H1 (cell line): ENCODE measurements at regions not wholly inside any gene's neighbourhood (a gene's known extent, or its start where the extent isn't known, plus 50 kb on each side); places are given as distances from the start of the nearest gene placed in this dataset.

ENCODE experiments used
- CTCF ChIA-PET: fragments of 300-600 bp; sonication (Branson Sonifier 250); formaldehyde crosslinking; loops from one replicate; lab custom pipeline; 2021; ENCODE audit not compliant: partially characterized antibody; lab: Charles Lee
- POLR2A ChIA-PET: fragments of 300-600 bp; sonication (Branson Sonifier 250); formaldehyde crosslinking; loops from one replicate; lab custom pipeline; 2021; ENCODE audit warnings: inconsistent platforms; ENCODE audit not compliant: partially characterized antibody; lab: Charles Lee
- DNase-seq, 2 experiments: peaks; one replicate each; pipeline versions ENCODE4 v3.0.0 to v3.0.0-alpha.2; 2010 to 2022; ENCODE audit warnings: low spot score in 2 of 2, low read depth in 1 of 2, mixed read lengths in 1 of 2
- FAIRE-seq: peaks from 2 replicates; lab custom pipeline; 2011; peaks lifted over from hg19 to GRCh38; lab: Jason Lieb, UNC
- H2AFZ ChIP-seq: 2 replicates; pipeline ENCODE4 v1.8.1; 2012; ENCODE audit warnings: low read length, inconsistent platforms
- H2AK5ac ChIP-seq: 2 replicates; pipeline ENCODE4 v1.6.1; 2013; ENCODE audit warnings: low read depth, low read length
- H2BK120ac ChIP-seq: replicated peaks from 2 replicates; pipeline ENCODE3; 2013; ENCODE audit warnings: low read depth, low read length, inconsistent platforms
- H2BK12ac ChIP-seq: 2 replicates; pipeline ENCODE4 v1.6.1; 2013; ENCODE audit warnings: low read depth, low read length
- H2BK15ac ChIP-seq: 2 replicates; pipeline ENCODE4 v1.6.1; 2013; ENCODE audit warnings: low read length
- H2BK20ac ChIP-seq: 2 replicates; pipeline ENCODE4 v1.6.1; 2013; ENCODE audit warnings: low read length
- H2BK5ac ChIP-seq: 2 replicates; pipeline ENCODE4 v1.6.1; 2013; ENCODE audit warnings: low read depth, low read length
- H3K14ac ChIP-seq: 2 replicates; pipeline ENCODE4 v1.6.1; 2013; ENCODE audit warnings: inconsistent platforms; ENCODE audit not compliant: insufficient read length
- H3K18ac ChIP-seq: 2 replicates; pipeline ENCODE4 v1.6.1; 2013; ENCODE audit warnings: low read length; ENCODE audit errors: extremely low read depth
- H3K23ac ChIP-seq: 2 replicates; pipeline ENCODE4 v1.6.1; 2013; ENCODE audit warnings: inconsistent platforms; ENCODE audit not compliant: insufficient read length
- H3K23me2 ChIP-seq: 2 replicates; pipeline ENCODE4 v1.6.1; 2013; ENCODE audit warnings: low read depth, low read length
- H3K27ac ChIP-seq: 2 replicates; pipeline ENCODE4 v1.6.1; 2011; ENCODE audit warnings: low read depth, low read length, inconsistent platforms
- H3K27me3 ChIP-seq, 4 experiments: replicated peaks in 1 of 4; 1 replicate in 1 of 4; 2 replicates in 3 of 4; pipeline versions ENCODE4 v1.6.1 to v1.8.1; 2011 to 2013; ENCODE audit warnings: low read length in 3 of 4, mild to moderate bottlenecking in 3 of 4, inconsistent platforms in 2 of 4, mixed read lengths in 2 of 4, moderate library complexity in 1 of 4; ENCODE audit not compliant: control insufficient read depth in 3 of 4, insufficient read depth in 3 of 4; ENCODE audit errors: extremely low read depth in 1 of 4
- H3K36me3 ChIP-seq, 4 experiments: 2 replicates each; pipeline versions ENCODE4 v1.6.1 to v1.8.1; 2011 to 2013; ENCODE audit warnings: mild to moderate bottlenecking in 4 of 4, low read length in 3 of 4, moderate library complexity in 2 of 4, control low read depth in 1 of 4, inconsistent platforms in 1 of 4; ENCODE audit not compliant: insufficient read depth in 4 of 4, control insufficient read depth in 2 of 4
- H3K4ac ChIP-seq: replicated peaks from 2 replicates; pipeline ENCODE3; 2013; ENCODE audit warnings: low read length, low read depth, mixed read lengths, inconsistent platforms; ENCODE audit not compliant: insufficient read length
- H3K4me1 ChIP-seq, 4 experiments: replicated peaks in 1 of 4; 1 replicate in 1 of 4; 2 replicates in 3 of 4; pipeline versions ENCODE4 v1.6.1 to v1.8.1; 2011 to 2013; ENCODE audit warnings: low read length in 3 of 4, inconsistent platforms in 2 of 4, mixed read lengths in 1 of 4; ENCODE audit not compliant: insufficient read depth in 4 of 4, control insufficient read depth in 3 of 4
- H3K4me2 ChIP-seq, 2 experiments: 2 replicates each; pipeline versions ENCODE4 v1.6.1 to v1.8.1; 2011 to 2013; ENCODE audit warnings: low read depth in 2 of 2, low read length in 2 of 2, control low read depth in 1 of 2, inconsistent platforms in 1 of 2, mild to moderate bottlenecking in 1 of 2; ENCODE audit not compliant: insufficient read depth in 1 of 2
- H3K4me3 ChIP-seq, 4 experiments: fragments of 200-600, 300-600 bp in 1 of 4; sonication (generic), shearing (Covaris generic), sonication (Bioruptor Twin) in 1 of 4; 2 replicates each; pipeline versions ENCODE4 v1.5.1 to v1.8.1; 2011 to 2016; ENCODE audit warnings: low read length in 4 of 4, low read depth in 3 of 4, control low read depth in 2 of 4, inconsistent platforms in 2 of 4, mild to moderate bottlenecking in 2 of 4, mixed read lengths in 1 of 4, moderate library complexity in 1 of 4; ENCODE audit not compliant: insufficient read depth in 2 of 4; ENCODE audit errors: extremely low read depth in 1 of 4
- H3K56ac ChIP-seq: replicated peaks from 2 replicates; pipeline ENCODE3; 2013; ENCODE audit warnings: low read depth, mild to moderate bottlenecking, mixed read lengths, low read length, inconsistent platforms; ENCODE audit not compliant: insufficient read length
- H3K79me1 ChIP-seq: 2 replicates; pipeline ENCODE4 v1.6.1; 2013; ENCODE audit warnings: low read depth, low read length, control low read depth
- H3K79me2 ChIP-seq, 2 experiments: 2 replicates each; pipeline versions ENCODE4 v1.6.1 to v1.8.1; 2012 to 2013; ENCODE audit warnings: low read length in 2 of 2, mild to moderate bottlenecking in 2 of 2, inconsistent platforms in 1 of 2; ENCODE audit not compliant: insufficient read depth in 2 of 2, control insufficient read depth in 1 of 2
- H3K9ac ChIP-seq, 4 experiments: replicated peaks in 1 of 4; 1 replicate in 1 of 4; 2 replicates in 3 of 4; pipeline versions ENCODE4 v1.6.1 to v1.8.1; 2011 to 2013; ENCODE audit warnings: low read depth in 3 of 4, low read length in 3 of 4, control low read depth in 2 of 4, mild to moderate bottlenecking in 2 of 4, moderate library complexity in 2 of 4, inconsistent platforms in 1 of 4; ENCODE audit errors: extremely low read depth in 1 of 4
- H3K9me3 ChIP-seq, 2 experiments: 2 replicates each; pipeline versions ENCODE4 v1.6.1 to v1.8.1; 2012 to 2013; ENCODE audit warnings: mild to moderate bottlenecking in 2 of 2, moderate library complexity in 2 of 2, control low read depth in 1 of 2, inconsistent platforms in 1 of 2, low read depth in 1 of 2, low read length in 1 of 2, mixed read lengths in 1 of 2; ENCODE audit not compliant: insufficient read depth in 2 of 2
- H4K20me1 ChIP-seq, 2 experiments: replicated peaks in 1 of 2; 2 replicates each; pipeline versions ENCODE3 to v1.8.1; 2011 to 2013; ENCODE audit warnings: inconsistent platforms in 2 of 2, low read length in 2 of 2, mild to moderate bottlenecking in 1 of 2; ENCODE audit not compliant: insufficient read depth in 2 of 2, control insufficient read depth in 1 of 2
- H4K5ac ChIP-seq: 2 replicates; pipeline ENCODE4 v1.6.1; 2013; ENCODE audit warnings: low read length, low read depth, mixed read lengths, inconsistent platforms; ENCODE audit not compliant: insufficient read length
- H4K8ac ChIP-seq: 2 replicates; pipeline ENCODE4 v1.8.0; 2013; ENCODE audit warnings: mild to moderate bottlenecking, moderate library complexity, low read length, inconsistent platforms; ENCODE audit not compliant: insufficient read depth; ENCODE audit errors: extremely low read depth
- H4K91ac ChIP-seq: replicated peaks from 2 replicates; pipeline ENCODE3; 2013; ENCODE audit warnings: low read length, mixed read lengths, inconsistent platforms; ENCODE audit not compliant: insufficient read length
- CBX8 ChIP-seq: fragments of 300-800, 300-1000 bp; sonication (generic); IDR thresholded peaks from 2 replicates; pipeline ENCODE4 v1.7.1; 2016; ENCODE audit warnings: low read depth, low read length, borderline replicate concordance
- CTCF ChIP-seq, 3 experiments: IDR thresholded peaks; 1 replicate in 2 of 3; 2 replicates in 1 of 3; pipeline versions ENCODE4 v1.5.1 to v1.6.1; 2011; ENCODE audit warnings: low read length in 3 of 3, mild to moderate bottlenecking in 3 of 3, inconsistent platforms in 2 of 3, low read depth in 1 of 3, moderate library complexity in 1 of 3; ENCODE audit not compliant: insufficient read depth in 1 of 3; ENCODE audit errors: control extremely low read depth in 1 of 3
- E2F6 ChIP-seq: IDR thresholded peaks from 2 replicates; pipeline ENCODE4 v1.6.1; 2012; ENCODE audit warnings: inconsistent platforms
- EZH2 ChIP-seq: fragments of 200-600 bp; sonication (generic); IDR thresholded peaks from 2 replicates; pipeline ENCODE4 v1.7.1; 2012; ENCODE audit warnings: low read depth, mild to moderate bottlenecking, moderate library complexity, low read length, inconsistent platforms; ENCODE audit not compliant: severe bottlenecking
- KDM1A ChIP-seq: fragments of 200-600, 300-600 bp; sonication (generic); IDR thresholded peaks from 2 replicates; pipeline ENCODE4 v1.7.1; 2016; ENCODE audit warnings: mild to moderate bottlenecking, low read length, borderline replicate concordance
- KDM5A ChIP-seq: fragments of 200-600 bp; IDR thresholded peaks from 2 replicates; pipeline ENCODE4 v1.7.1; 2012; ENCODE audit warnings: mild to moderate bottlenecking, low read length, inconsistent platforms, mixed read lengths
- POLR2A ChIP-seq, 2 experiments: IDR thresholded peaks; 1 replicate in 1 of 2; 2 replicates in 1 of 2; pipeline ENCODE4 v1.6.1; 2011; ENCODE audit warnings: low read depth in 2 of 2, low read length in 2 of 2, mild to moderate bottlenecking in 2 of 2; ENCODE audit errors: control extremely low read depth in 1 of 2
- POU5F1 ChIP-seq: IDR thresholded peaks from 2 replicates; pipeline ENCODE4 v1.6.1; 2011; ENCODE audit warnings: low read depth, mild to moderate bottlenecking, low read length, moderate library complexity
- RFX5 ChIP-seq: IDR thresholded peaks from 2 replicates; pipeline ENCODE4 v1.6.1; 2011; ENCODE audit warnings: low read depth, low read length, improper control_type of control experiment, borderline replicate concordance
- RXRA ChIP-seq: IDR thresholded peaks from 2 replicates; pipeline ENCODE4 v1.6.1; 2011; ENCODE audit warnings: low read depth, mild to moderate bottlenecking, low read length, moderate library complexity; ENCODE audit not compliant: insufficient read depth
- SIX5 ChIP-seq: IDR thresholded peaks from 2 replicates; pipeline ENCODE4 v1.6.1; 2011; ENCODE audit warnings: mild to moderate bottlenecking, low read depth, low read length
- ZNF274 ChIP-seq: IDR thresholded peaks from 2 replicates; pipeline ENCODE4 v1.7.0; 2012; ENCODE audit warnings: low read length, borderline replicate concordance; ENCODE audit errors: extremely low read depth
- WGBS, 2 experiments: shearing (Covaris generic) in 1 of 2; methylation state at CpG; one replicate each; pipeline versions ENCODE4 v1.1.6 to v1.1.7; 2013 to 2015; ENCODE audit warnings: low lambda C conversion rate in 2 of 2, mixed read lengths in 2 of 2, inconsistent platforms in 1 of 2, low coverage in 1 of 2, missing lambda C conversion rate in 1 of 2; ENCODE audit not compliant: insufficient replicate concordance in 2 of 2, insufficient coverage in 1 of 2, insufficient read length in 1 of 2; ENCODE audit errors: extremely low coverage in 1 of 2, missing lambda C conversion rate in 1 of 2; 5-methylcytosine and 5-hydroxymethylcytosine counted together

GRCh38 chr4:104032896-104033295 lies 313.1 kb upstream of the TACR3 start:
- no peak overlapping the region for H3K4me2 ChIP-seq
- no peak overlapping the region for H2BK12ac ChIP-seq
- no peak overlapping the region for H4K5ac ChIP-seq
- ChIA-PET CTCF (interaction anchor here (1.1 to 1.5 kb wide), 2 partner anchors 11 to 419 kb away, joined by 3 to 4 read pairs; no protein-coding TSS in a partner anchor), POLR2A (no interaction called here)
- H3K27ac ChIP-seq = no peak overlapping the region
- H3K18ac ChIP-seq = no peak overlapping the region
- no peak for DNase-seq
- no peak overlapping the region for H4K8ac ChIP-seq
- no peaks in the 10 kb centered on the region for H3K23me2 ChIP-seq
- H3K27me3 ChIP-seq = no peaks in the 10 kb centered on the region
- FAIRE-seq = no peak
- no peak overlapping the region for H3K23ac ChIP-seq
- H3K4me3 ChIP-seq = no peak overlapping the region
- H3K36me3 ChIP-seq = no peaks in the 10 kb centered on the region
- H2BK120ac ChIP-seq = no peak overlapping the region
- no peaks in the 10 kb centered on the region for H3K9me3 ChIP-seq
- no peaks in the 10 kb centered on the region for H4K20me1 ChIP-seq
- no peaks in the 10 kb centered on the region for H3K79me1 ChIP-seq
- no peak overlapping the region for H3K14ac ChIP-seq
- H3K4ac ChIP-seq = no peak overlapping the region
- H3K4me1 ChIP-seq = no peaks in the 10 kb centered on the region
- no peak overlapping the region for H2AFZ ChIP-seq
- no peak overlapping the region for H3K9ac ChIP-seq
- TF ChIP-seq KDM1A (no peak), CBX8 (no peak), POU5F1 (no peak), SIX5 (no peak), CTCF (IDR thresholded peaks at IDR 0.05; ENCODE audit: control extremely low read depth in 1 of 3, insufficient read depth in 1 of 3, low read depth in 1 of 3, low read length in 3 of 3) (no peak), E2F6 (no peak), EZH2 (no peak), KDM5A (no peak), RFX5 (no peak), ZNF274 (no peak), POLR2A (IDR thresholded peaks at IDR 0.05; ENCODE audit: control extremely low read depth in 1 of 2, low read depth in 2 of 2, low read length in 2 of 2) (no peak), RXRA (no peak)
- H4K91ac ChIP-seq = no peak overlapping the region
- H2BK5ac ChIP-seq = no peak overlapping the region
- H2AK5ac ChIP-seq = no peak overlapping the region
- no peak overlapping the region for H3K56ac ChIP-seq
- 86% methylated on average over 5 of the region's 5 CpGs; no CpG with 5 or more reads in 1 of the 2 experiments for WGBS, 2 experiments
- H2BK15ac ChIP-seq = no peak overlapping the region
- no peak overlapping the region for H2BK20ac ChIP-seq
- H3K79me2 ChIP-seq = no peaks in the 10 kb centered on the region
